Epithelial cell of proximal tubule (primary cell): ENCODE measurements at regions not wholly inside any gene's neighbourhood (a gene's known extent, or its start where the extent isn't known, plus 50 kb on each side); places are given as distances from the start of the nearest gene placed in this dataset.

Experiments used
- DNase-seq: peaks from one replicate; pipeline ENCODE4 v3.0.0-alpha.2; 2011; ENCODE audit warnings: low read depth
- H3K4me3 ChIP-seq: 2 replicates; pipeline ENCODE4 v1.5.1; 2011; ENCODE audit warnings: low read depth, mild to moderate bottlenecking, low read length
- TF ChIP-seq, protein P1 (sequence below): conservative IDR thresholded peaks from 2 replicates; pipeline ENCODE4 v1.5.1; 2012; ENCODE audit warnings: low read depth, mild to moderate bottlenecking, low read length

DNA sequence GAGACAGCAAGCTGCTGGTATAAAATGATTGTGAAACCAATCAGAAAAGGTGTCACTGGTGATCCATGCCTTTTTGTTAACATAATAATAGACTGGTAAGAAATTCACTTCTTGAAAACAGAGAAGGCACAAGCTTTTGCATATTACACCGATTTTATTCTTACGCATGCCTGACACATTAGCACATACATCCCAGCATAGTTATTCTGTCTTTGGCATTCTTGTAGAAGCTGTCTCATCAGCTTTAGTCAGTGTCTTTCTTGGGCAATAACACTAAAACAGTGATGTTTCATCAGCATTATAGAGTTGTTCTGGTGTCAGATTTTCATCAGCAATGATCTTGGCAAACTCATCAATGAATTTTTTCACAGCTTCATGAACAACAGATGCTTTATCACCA lies 283.4 kb upstream of the TMTC1 start:
- DNase-seq = no peak

GRCh38 chr12:30064906-30065305 lies 281.2 kb upstream of the TMTC1 start:
- TF ChIP-seq, protein P1, sequence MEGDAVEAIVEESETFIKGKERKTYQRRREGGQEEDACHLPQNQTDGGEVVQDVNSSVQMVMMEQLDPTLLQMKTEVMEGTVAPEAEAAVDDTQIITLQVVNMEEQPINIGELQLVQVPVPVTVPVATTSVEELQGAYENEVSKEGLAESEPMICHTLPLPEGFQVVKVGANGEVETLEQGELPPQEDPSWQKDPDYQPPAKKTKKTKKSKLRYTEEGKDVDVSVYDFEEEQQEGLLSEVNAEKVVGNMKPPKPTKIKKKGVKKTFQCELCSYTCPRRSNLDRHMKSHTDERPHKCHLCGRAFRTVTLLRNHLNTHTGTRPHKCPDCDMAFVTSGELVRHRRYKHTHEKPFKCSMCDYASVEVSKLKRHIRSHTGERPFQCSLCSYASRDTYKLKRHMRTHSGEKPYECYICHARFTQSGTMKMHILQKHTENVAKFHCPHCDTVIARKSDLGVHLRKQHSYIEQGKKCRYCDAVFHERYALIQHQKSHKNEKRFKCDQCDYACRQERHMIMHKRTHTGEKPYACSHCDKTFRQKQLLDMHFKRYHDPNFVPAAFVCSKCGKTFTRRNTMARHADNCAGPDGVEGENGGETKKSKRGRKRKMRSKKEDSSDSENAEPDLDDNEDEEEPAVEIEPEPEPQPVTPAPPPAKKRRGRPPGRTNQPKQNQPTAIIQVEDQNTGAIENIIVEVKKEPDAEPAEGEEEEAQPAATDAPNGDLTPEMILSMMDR = no peak
- DNase-seq = no peak
- no peak overlapping the region for H3K4me3 ChIP-seq

More for the DNA sequence above, 283.4 kb upstream of the TMTC1 start:
- TF ChIP-seq, protein P1 = no peak
- no peak overlapping the region for H3K4me3 ChIP-seq

GRCh38 chr12:30063435-30063945 lies 279.7 kb upstream of the TMTC1 start:
- TF ChIP-seq, protein P1 = no peak
- no peak for DNase-seq

GRCh38 chr12:30048371-30048770 lies 264.6 kb upstream of the TMTC1 start:
- H3K4me3 ChIP-seq = no peak overlapping the region
- TF ChIP-seq, protein P1 = no peak
- no peak for DNase-seq

More at GRCh38 chr12:30063435-30063945, 279.7 kb upstream of the TMTC1 start:
- H3K4me3 ChIP-seq = no peak overlapping the region

- DNase-seq = no peak
- H3K4me3 ChIP-seq = no peak overlapping the region
Measured at GRCh38 chr12:30047516-30048254, 263.9 kb upstream of the TMTC1 start.

DNA sequence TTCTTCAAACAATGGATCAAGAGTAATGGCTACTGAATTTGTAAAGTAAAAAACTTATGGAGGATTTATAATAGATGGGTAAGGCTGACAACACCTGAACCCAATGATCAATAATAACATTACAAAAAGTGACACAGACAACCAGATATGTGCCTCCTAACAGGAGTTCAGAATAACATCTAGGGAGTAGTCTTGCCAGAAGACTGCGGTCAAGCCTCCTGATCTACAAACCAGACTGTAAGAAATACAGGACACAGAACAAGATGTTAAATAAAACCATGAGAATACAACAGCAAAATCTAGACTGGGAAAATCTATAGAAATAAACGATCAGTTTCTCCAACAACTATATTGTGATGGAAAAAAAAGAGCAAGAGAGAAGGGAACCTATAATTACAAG lies 262.6 kb upstream of the TMTC1 start:
- TF ChIP-seq, protein P1 = no peak
- DNase-seq = no peak
- H3K4me3 ChIP-seq = no peak overlapping the region

More at GRCh38 chr12:30047516-30048254, 263.9 kb upstream of the TMTC1 start:
- TF ChIP-seq, protein P1 = no peak

GRCh38 chr12:30045171-30045570 lies 261.4 kb upstream of the TMTC1 start:
- H3K4me3 ChIP-seq = no peak overlapping the region
- DNase-seq = no peak
- TF ChIP-seq, protein P1 = no peak
